Common myeloid progenitor, CD34-positive (primary cell): ENCODE measurements at regions not wholly inside any gene's neighbourhood (a gene's known extent, or its start where the extent isn't known, plus 50 kb on each side); places are given as distances from the start of the nearest gene placed in this dataset.

Experiments
- CTCF ChIA-PET: fragments of 350-600 bp; sonication (Branson Sonifier 250); formaldehyde crosslinking; loops from one replicate; lab custom pipeline; 2021; ENCODE audit warnings: antibody characterized with exemption; lab: Charles Lee
- POLR2A ChIA-PET: fragments of 350-600 bp; sonication (Branson Sonifier 250); formaldehyde crosslinking; loops from one replicate; lab custom pipeline; 2021; ENCODE audit warnings: antibody characterized with exemption; lab: Charles Lee
- DNase-seq, 3 donors: peaks; one replicate each; pipeline versions ENCODE4 v3.0.0 to v3.0.0-alpha.2; 2013
- H3K27ac ChIP-seq, 2 experiments: 1 replicate in 1 of 2; 2 replicates in 1 of 2; pipeline ENCODE4 v1.7.0; 2013; ENCODE audit warnings: inconsistent platforms in 2 of 2, low read length in 2 of 2, mild to moderate bottlenecking in 2 of 2, low read depth in 1 of 2, moderate library complexity in 1 of 2; ENCODE audit not compliant: severe bottlenecking in 2 of 2, insufficient read depth in 1 of 2, poor library complexity in 1 of 2
- H3K27me3 ChIP-seq, 5 experiments: replicated peaks in 2 of 5; 1 replicate in 3 of 5; 2 replicates in 2 of 5; pipeline versions ENCODE4 v1.6.1 to v1.7.0; 2013; ENCODE audit warnings: low read length in 4 of 5, mild to moderate bottlenecking in 2 of 5, moderate library complexity in 2 of 5, inconsistent platforms in 1 of 5; ENCODE audit not compliant: insufficient read depth in 5 of 5, control insufficient read depth in 4 of 5
- H3K36me3 ChIP-seq, 4 experiments: 1 replicate in 2 of 4; 2 replicates in 2 of 4; pipeline versions ENCODE4 v1.6.1 to v1.7.0; 2013; ENCODE audit warnings: low read length in 3 of 4, control low read depth in 1 of 4, mild to moderate bottlenecking in 1 of 4; ENCODE audit not compliant: control insufficient read depth in 4 of 4, insufficient read depth in 4 of 4
- H3K4me1 ChIP-seq, 4 experiments: 1 replicate in 3 of 4; 2 replicates in 1 of 4; pipeline versions ENCODE4 v1.6.1 to v1.7.1; 2013; ENCODE audit warnings: low read length in 3 of 4, mild to moderate bottlenecking in 3 of 4, control low read depth in 1 of 4, inconsistent platforms in 1 of 4, moderate library complexity in 1 of 4; ENCODE audit not compliant: control insufficient read depth in 4 of 4, insufficient read depth in 4 of 4; ENCODE audit errors: control extremely low read depth in 1 of 4
- H3K4me3 ChIP-seq, 7 experiments: 1 replicate in 4 of 7; 2 replicates in 3 of 7; pipeline versions ENCODE4 v1.5.1 to v1.7.0; 2013; ENCODE audit warnings: mild to moderate bottlenecking in 7 of 7, low read length in 6 of 7, moderate library complexity in 6 of 7, inconsistent platforms in 2 of 7, low read depth in 2 of 7, control low read depth in 1 of 7; ENCODE audit not compliant: insufficient read depth in 4 of 7, control insufficient read depth in 1 of 7; ENCODE audit errors: extremely low read depth in 1 of 7
- H3K9me3 ChIP-seq, 5 experiments: 1 replicate in 4 of 5; 2 replicates in 1 of 5; pipeline versions ENCODE4 v1.6.1 to v1.7.1; 2013; ENCODE audit warnings: low read length in 4 of 5, mild to moderate bottlenecking in 2 of 5, inconsistent platforms in 1 of 5, low read depth in 1 of 5, moderate library complexity in 1 of 5; ENCODE audit not compliant: control insufficient read depth in 4 of 5, insufficient read depth in 2 of 5; ENCODE audit errors: control extremely low read depth in 1 of 5
- WGBS: methylation state at CpG from one replicate; pipeline ENCODE4 v1.1.5; 2013; ENCODE audit not compliant: insufficient coverage; 5-methylcytosine and 5-hydroxymethylcytosine counted together

DNA sequence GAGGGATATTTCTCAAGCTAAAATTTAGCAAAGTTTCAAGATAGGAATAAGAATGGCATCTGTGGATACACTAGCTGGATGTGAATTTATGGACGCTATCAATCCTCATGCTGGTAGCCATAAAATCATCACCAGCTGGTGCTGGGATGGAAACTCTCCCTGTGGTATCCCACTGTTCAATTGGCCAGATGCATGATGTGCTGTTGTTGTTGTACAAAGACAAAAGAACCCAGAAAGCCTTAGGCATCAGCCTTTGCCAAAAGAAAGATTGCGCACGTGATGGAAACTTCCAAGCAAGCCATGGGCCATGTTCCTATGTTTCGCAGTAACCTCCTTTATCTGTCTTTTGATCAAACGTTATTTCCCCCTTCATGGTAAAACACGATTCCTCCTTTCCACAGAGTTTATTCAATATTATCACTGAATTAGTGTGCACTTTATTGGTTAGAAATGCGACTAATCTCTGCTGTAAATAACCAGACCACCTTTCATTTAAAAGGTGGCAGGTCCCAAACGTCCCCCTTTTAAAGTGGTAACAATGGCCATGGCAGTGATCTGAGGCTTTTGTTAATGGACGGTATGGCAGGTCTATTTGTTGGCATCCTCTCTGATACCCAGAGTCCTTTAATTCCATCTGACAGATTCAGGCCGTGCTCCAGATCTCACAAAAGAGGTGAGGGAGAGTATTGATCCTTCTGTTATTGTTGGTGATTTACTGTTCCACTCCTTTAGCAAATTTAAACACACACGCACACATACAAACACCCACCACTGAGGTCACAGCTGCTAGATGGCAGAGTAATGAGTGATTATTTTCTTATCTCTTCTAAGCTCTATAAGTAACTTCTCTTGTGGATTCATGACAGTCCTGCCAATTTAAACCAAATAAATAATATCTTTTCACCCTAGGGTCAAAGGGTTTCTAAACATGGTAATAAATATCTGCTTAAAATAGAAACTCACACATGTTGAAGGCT is 291.2 kb upstream of the KCNMB2 start:
- POLR2A ChIA-PET = no interaction called here
- CTCF ChIA-PET = no interaction called here
- no peak for DNase-seq
- Histone ChIP-seq H3K9me3 (peaks cover 0 to 4% (median 1%) of the 10 kb centered on the region in 5 experiments), H3K36me3 (no peaks in the 10 kb centered on the region), H3K4me1 (no peaks in the 10 kb centered on the region), H3K27ac (no peak overlapping the region), H3K27me3 (no peaks in the 10 kb centered on the region), H3K4me3 (no peak overlapping the region)
- 98% methylated on average over 6 of the region's 11 CpGs for WGBS

DNA sequence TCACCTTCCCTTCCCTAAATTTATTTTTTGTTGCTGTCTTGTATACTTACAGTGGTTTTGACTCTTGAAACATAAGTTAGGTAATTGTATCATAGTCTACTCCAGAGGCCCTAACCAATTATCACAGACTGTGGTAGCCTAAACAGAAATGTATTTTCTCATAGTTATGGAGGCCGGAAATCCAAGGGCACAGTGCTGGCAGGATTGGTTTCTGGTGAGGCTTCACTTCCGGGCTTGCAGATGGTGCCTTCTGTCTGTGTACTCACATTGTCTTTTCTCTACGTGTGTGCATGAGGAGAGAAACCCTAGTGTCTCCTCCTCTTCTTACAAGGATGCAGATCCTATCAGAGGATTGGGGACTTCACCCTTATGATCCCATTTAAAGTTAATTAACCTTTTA is 290.2 kb upstream of the KCNMB2 start:
- no peak for DNase-seq
- Histone ChIP-seq H3K36me3 (no peaks in the 10 kb centered on the region), H3K27me3 (no peaks in the 10 kb centered on the region), H3K27ac (no peak overlapping the region), H3K9me3 (peaks cover 0 to 4% (median 1%) of the 10 kb centered on the region in 5 experiments), H3K4me3 (no peak overlapping the region), H3K4me1 (no peaks in the 10 kb centered on the region)
- ChIA-PET CTCF (no interaction called here), POLR2A (no interaction called here)
- 100% methylated on average over 2 of the region's 3 CpGs for WGBS

DNA sequence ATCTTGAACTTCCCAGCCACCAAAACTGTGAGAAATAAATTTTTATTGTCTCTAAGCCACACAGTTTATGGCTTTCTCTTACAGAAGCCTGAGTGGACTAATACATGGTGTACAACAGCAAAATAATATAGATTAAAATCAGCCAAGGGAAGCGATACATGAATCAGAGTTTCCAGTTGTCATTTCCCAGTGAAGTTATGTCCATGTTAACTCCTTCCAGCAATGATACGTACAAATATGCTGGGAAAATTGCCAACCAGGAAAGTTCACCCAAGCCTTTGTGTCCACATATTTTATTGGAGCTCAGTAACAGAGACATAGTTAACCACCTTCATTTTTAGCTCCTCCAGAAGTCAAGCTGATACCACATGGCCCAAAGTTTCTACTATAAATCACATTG is 280.9 kb upstream of the KCNMB2 start:
- WGBS = 93% methylated on average over 2 of the region's 2 CpGs
- POLR2A ChIA-PET = no interaction called here
- CTCF ChIA-PET = no interaction called here
- peaks cover 0 to 3% (median 0%) of the 10 kb centered on the region in 5 experiments for H3K9me3 ChIP-seq
- no peaks in the 10 kb centered on the region for H3K27me3 ChIP-seq
- no peaks in the 10 kb centered on the region for H3K36me3 ChIP-seq
- no peak overlapping the region for H3K27ac ChIP-seq
- no peak overlapping the region for H3K4me3 ChIP-seq
- H3K4me1 ChIP-seq = no peaks in the 10 kb centered on the region
- DNase-seq = no peak

DNA sequence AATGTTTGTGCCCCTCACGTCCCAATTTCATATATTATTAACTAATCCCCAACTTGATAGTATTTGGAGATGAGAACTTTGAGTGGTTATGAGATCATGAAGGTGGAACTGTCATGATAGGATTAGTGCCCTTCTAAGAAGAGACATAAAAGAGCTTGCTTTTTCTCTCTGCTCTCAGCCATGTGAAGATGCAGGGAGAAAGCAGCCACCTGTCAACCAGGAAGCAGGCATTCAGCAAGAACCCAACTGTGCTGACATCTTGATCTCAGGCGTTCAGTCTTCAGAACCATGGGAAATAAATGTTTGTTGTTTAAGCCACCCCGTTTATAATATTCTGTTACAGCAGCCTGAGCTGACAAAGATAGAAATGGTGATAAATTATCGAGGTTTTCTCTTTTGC is 278.7 kb upstream of the KCNMB2 start:
- no peaks in the 10 kb centered on the region for H3K9me3 ChIP-seq
- 100% methylated on average over 2 of the region's 4 CpGs for WGBS
- H3K4me1 ChIP-seq = peaks cover 5 to 18% (median 9%) of the 10 kb centered on the region in 4 experiments
- H3K36me3 ChIP-seq = no peaks in the 10 kb centered on the region
- POLR2A ChIA-PET = no interaction called here
- DNase-seq = no peak
- no peak overlapping the region for H3K4me3 ChIP-seq
- no peaks in the 10 kb centered on the region for H3K27me3 ChIP-seq
- no peak overlapping the region for H3K27ac ChIP-seq
- CTCF ChIA-PET = no interaction called here

DNA sequence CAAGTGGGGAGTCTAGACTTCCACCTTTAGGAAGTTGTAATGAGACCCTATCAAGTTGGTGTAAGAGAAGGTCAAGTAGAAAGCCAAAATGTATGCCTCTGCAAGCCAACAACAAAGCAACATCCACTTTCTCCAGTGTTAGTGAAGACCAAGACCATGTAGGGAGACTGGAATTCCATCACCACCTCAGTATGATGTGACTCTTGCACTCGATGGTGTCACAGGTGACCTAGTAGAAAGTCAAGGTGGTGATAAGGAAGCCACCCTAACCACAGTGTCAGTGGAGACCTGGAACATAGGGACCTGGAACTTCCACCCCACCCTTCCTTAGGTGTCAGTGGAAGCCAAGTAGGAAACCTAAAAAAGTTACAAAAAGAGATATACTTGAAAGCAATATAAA is 278.1 kb upstream of the KCNMB2 start:
- Histone ChIP-seq H3K27me3 (no peaks in the 10 kb centered on the region), H3K27ac (no peak overlapping the region), H3K9me3 (no peaks in the 10 kb centered on the region), H3K4me1 (peaks cover 5 to 21% (median 11%) of the 10 kb centered on the region in 4 experiments), H3K4me3 (no peak overlapping the region), H3K36me3 (no peaks in the 10 kb centered on the region)
- DNase-seq = no peak
- WGBS = 100% methylated on average over 1 of the region's 1 CpG
- POLR2A ChIA-PET = no interaction called here
- CTCF ChIA-PET = no interaction called here

GRCh38 chr3:178259703-178260102 is 276.5 kb upstream of the KCNMB2 start:
- H3K4me1 ChIP-seq = peaks cover 6 to 27% (median 19%) of the 10 kb centered on the region in 4 experiments
- no peak overlapping the region for H3K27ac ChIP-seq
- ChIA-PET POLR2A (no interaction called here), CTCF (no interaction called here)
- no peak overlapping the region for H3K4me3 ChIP-seq
- no peaks in the 10 kb centered on the region for H3K27me3 ChIP-seq
- DNase-seq = no peak
- H3K9me3 ChIP-seq = no peaks in the 10 kb centered on the region
- no peaks in the 10 kb centered on the region for H3K36me3 ChIP-seq

DNA sequence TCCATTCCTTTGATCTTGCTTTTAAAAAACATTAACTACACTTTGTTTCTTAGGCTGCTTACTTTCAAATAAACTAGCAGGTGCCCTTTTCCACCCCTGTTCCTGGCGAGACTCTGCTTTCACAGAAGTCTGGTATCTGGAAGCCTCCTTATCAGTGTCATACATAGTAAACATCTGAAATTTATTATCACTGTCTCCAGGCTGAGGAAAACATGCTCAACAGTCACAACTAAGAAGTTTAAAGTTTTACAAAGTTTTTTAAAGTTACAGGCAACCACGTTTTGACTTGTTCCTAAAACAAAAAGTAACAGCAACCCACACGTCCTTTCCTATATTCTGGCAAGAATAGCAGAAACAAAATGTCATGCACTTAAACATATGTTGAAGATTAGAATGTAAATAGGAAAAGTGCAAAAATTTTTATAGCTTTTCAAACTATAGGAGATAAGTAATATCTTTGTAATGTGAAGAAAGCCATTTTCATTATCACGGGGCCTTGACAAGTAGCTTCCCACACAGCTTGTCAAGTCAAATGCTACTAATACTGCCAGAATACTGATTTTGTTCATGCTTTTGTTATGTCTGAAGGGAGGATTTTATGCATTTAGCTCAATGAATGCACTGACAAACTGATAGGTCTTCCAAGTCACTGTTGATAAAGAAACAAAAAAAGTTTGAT is 275.2 kb upstream of the KCNMB2 start:
- Histone ChIP-seq H3K4me3 (peak overlapping the region in 3 of 7 experiments; percentile 31 to 58 (median 43)), H3K27ac (peak overlapping the region; percentile 42 to 65), H3K36me3 (no peaks in the 10 kb centered on the region), H3K9me3 (no peaks in the 10 kb centered on the region), H3K4me1 (peaks cover 6 to 27% (median 19%) of the 10 kb centered on the region in 4 experiments), H3K27me3 (no peaks in the 10 kb centered on the region)
- ChIA-PET POLR2A (no interaction called here), CTCF (no interaction called here)
- WGBS = 45% methylated on average over 2 of the region's 4 CpGs
- DNase-seq = peak; percentile 7 to 37 (median 15)
